ENCODE measurements at regions not wholly inside any gene's neighbourhood (a gene's known extent, or its start where the extent isn't known, plus 50 kb on each side); places are given as distances from the start of the nearest gene placed in this dataset.

DNA sequence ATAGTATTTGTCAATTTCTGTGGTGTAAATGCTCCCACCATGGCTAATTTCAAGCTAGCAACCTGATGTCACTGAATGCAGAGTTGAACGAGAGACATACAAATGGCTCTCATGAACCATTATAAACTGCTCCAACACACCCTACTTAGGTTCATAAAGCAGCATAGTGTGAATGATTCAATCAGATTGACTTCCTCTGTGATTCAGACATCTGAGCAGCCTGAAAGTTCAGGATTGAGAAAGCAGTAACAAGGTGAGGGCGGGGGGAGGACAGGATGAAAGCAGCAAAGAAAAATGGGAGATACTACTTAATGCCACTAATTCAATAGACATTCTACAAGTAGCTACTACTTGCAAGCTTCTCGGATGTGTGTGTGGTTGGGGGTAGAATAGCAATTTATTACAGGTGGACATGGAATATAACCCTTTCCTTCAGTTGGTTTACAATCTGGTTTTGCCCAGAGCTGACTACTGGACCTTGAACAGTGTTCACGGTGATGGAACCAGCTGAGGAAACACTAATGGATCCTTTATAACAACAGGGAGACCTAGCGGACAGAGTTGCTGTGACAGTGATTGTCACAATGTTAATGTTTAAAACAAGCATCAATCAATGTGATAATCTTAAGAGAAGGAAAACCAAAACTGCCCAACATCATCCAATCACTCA lies 52.5 kb upstream of the PELI2 start:
- CTCF ChIA-PET = no interaction called here
- H3K4me3 ChIP-seq (ENCODE audit: low read depth, low read length) = no peak overlapping the region
- no peaks in the 10 kb centered on the region for H3K9me3 ChIP-seq (ENCODE audit: control insufficient read depth, insufficient read depth, low read length)
- peaks cover 2% of the 10 kb centered on the region for H3K27me3 ChIP-seq (ENCODE audit: control insufficient read depth, insufficient read depth, low read length)
- TF ChIP-seq, protein P1, sequence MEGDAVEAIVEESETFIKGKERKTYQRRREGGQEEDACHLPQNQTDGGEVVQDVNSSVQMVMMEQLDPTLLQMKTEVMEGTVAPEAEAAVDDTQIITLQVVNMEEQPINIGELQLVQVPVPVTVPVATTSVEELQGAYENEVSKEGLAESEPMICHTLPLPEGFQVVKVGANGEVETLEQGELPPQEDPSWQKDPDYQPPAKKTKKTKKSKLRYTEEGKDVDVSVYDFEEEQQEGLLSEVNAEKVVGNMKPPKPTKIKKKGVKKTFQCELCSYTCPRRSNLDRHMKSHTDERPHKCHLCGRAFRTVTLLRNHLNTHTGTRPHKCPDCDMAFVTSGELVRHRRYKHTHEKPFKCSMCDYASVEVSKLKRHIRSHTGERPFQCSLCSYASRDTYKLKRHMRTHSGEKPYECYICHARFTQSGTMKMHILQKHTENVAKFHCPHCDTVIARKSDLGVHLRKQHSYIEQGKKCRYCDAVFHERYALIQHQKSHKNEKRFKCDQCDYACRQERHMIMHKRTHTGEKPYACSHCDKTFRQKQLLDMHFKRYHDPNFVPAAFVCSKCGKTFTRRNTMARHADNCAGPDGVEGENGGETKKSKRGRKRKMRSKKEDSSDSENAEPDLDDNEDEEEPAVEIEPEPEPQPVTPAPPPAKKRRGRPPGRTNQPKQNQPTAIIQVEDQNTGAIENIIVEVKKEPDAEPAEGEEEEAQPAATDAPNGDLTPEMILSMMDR (IDR thresholded peaks at IDR 0.05; ENCODE audit: low read depth, low read length) = no peak
- POLR2A ChIA-PET = no interaction called here
- no peak overlapping the region for H3K27ac ChIP-seq (ENCODE audit: low read depth, low read length)
- no peak for DNase-seq (ENCODE audit: low read depth, low spot score)

All from AG04450 (cell line).